ENCODE measurements at regions not wholly inside any gene's neighbourhood (a gene's known extent, or its start where the extent isn't known, plus 50 kb on each side); places are given as distances from the start of the nearest gene placed in this dataset.

DNA sequence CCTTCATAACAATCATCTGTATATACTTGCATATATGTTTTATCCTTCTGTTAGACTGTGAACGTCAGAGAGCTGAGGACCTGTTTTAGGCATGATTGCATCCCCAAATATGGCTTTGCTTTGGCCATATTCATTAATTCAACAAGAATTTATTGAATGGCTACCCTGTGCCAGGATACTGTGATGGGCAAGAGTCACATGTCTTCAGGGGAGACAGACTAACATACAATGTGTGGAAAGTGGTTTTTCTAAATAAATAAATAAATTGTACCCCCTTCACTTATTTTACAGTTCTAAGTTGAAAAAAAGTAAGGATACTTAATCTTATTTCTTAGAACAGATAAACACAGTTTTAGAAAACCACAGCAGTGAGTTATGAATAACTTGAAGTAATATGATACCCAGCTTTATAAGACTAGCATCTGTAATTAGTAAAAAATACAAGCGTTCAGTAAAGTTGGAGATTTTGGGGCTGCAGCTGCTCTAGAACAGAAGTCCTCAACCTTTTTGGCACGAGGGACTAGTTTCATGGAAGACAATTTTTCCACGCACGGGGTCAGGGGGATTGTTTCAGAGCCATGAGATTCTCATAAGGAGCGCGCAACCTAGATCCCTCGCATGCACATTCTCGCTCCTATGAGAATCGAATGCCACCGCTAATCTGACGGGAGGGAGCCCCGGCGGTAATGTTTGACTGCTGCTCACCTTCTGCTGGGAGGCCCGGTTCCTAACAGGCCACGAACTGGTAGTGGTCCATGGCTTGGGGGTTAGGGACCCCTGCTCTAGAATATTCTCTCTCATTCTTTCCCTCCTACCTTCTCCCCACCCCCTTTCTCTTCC, 89.4 kb upstream of the MTPN start:
- Histone ChIP-seq H3K27ac (no peak overlapping the region), H3K4me1 (no peaks in the 10 kb centered on the region), H3K4me2 (no peak overlapping the region), H3K4me3 (no peak overlapping the region), H3K9me3 (no peaks in the 10 kb centered on the region)
- CTCF ChIA-PET = no interaction called here
- 60% methylated on average over 16 of the region's 16 CpGs for WGBS (ENCODE audit: missing lambda C conversion rate)
- TF ChIP-seq ZNF302 (CRISPR knock-in tag; IDR thresholded peaks at IDR 0.05) (no peak), EHF (CRISPR knock-in tag; IDR thresholded peaks at IDR 0.05) (no peak), MAFK (IDR thresholded peaks at IDR 0.05; ENCODE audit: partially characterized antibody) (no peak)
- POLR2A ChIA-PET = no interaction called here
- no peak for FAIRE-seq
- DNase-seq (ENCODE audit: low read depth in 1 of 2, low spot score in 1 of 2) = no peak
- no peak for ATAC-seq

DNA sequence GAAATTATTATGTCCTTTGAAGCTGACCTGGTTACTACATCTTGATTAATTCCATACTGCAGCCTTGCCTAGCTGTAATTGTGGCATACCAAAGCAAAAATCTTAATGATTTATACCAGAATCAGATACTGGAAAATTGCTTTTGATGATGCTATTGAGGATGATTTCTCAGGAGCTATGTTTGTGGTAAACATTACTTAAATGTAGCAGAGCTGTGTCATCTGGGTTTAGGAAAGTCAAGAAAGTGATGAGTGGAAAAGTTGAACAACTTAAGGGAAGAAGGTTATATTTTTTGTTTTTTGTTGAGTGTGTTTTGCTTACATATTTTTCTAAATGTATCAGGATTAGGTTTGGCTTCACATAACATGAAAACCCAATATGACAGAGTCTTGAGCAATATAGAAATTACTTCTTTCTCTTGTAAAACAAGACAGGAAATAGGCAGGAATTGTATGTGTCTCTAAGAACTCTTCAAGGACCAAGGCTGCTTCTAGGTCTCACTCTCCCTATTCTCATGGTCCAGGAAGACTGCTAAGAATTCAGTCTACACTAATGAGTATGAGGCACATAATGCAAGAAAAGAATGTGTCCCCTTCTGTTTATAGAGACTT, 87.6 kb upstream of the MTPN start:
- Histone ChIP-seq H3K9me3 (no peaks in the 10 kb centered on the region), H3K27ac (no peak overlapping the region), H3K4me2 (no peak overlapping the region), H3K4me3 (no peak overlapping the region), H3K4me1 (no peaks in the 10 kb centered on the region)
- ATAC-seq (no peak), FAIRE-seq (no peak), DNase-seq (ENCODE audit: low read depth in 1 of 2, low spot score in 1 of 2) (no peak)
- CTCF ChIA-PET = interaction anchor here (0.9 kb wide), 1 partner anchor 22 kb away, joined by 3 read pairs; no protein-coding TSS in a partner anchor
- no peak for TF ChIP-seq ZFP36 (IDR thresholded peaks at IDR 0.05; ENCODE audit: borderline replicate concordance, partially characterized antibody)
- TF ChIP-seq EP300 (IDR thresholded peaks at IDR 0.05) = no peak
- POLR2A ChIA-PET = no interaction called here

DNA sequence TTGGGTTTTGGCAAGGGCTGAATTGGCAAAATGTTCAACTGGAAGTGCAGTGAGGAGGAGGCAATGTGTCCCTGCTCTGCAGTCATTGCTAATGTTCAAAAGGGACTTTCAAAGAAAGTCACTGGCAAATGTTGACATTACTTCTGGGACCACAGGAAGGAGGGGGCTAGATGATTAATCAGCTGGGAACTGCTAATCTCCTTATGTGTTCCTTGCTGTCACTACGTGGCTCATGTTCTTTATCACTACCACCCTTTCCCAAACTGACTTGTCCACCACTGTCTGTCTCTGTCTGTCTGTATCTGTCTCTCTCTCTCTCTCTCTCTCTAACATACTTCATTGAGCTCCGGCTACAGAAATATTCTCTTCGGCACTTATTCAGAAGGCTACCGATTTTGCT, 86.9 kb upstream of the MTPN start:
- FAIRE-seq = no peak

DNA sequence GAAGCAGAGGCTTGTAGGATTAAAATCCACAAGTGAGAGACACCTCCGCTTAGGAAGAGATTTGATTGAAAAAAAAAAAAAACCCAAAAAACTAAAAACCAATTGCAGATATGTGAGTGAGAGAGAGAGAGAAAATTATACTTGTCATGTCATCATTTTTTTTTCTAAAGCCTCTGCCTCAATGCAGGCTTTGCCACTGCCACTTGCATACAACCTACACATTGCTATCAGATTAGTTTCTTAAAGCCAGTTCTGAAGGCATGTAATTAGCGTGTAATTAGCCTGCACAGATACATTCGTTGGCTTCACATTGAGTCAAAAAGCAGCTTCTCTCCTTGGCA, 86.1 kb upstream of the MTPN start:
- H3K27ac ChIP-seq = no peak overlapping the region
- POLR2A ChIA-PET = no interaction called here
- no peaks in the 10 kb centered on the region for H3K4me1 ChIP-seq
- ATAC-seq (no peak), FAIRE-seq (no peak), DNase-seq (ENCODE audit: low read depth in 1 of 2, low spot score in 1 of 2) (no peak)
- H3K4me2 ChIP-seq = no peak overlapping the region
- no peak overlapping the region for H3K4me3 ChIP-seq
- TF ChIP-seq CBX2 (IDR thresholded peaks at IDR 0.05; ENCODE audit: borderline replicate concordance, low read depth) (no peak), GATA3 (IDR thresholded peaks at IDR 0.05; ENCODE audit: borderline replicate concordance) (no peak), JUNB (IDR thresholded peaks at IDR 0.05) (no peak), KDM5A (IDR thresholded peaks at IDR 0.05) (no peak), FOSB (CRISPR knock-in tag; IDR thresholded peaks at IDR 0.05) (no peak), SMC3 (IDR thresholded peaks at IDR 0.05) (no peak), PHF8 (IDR thresholded peaks at IDR 0.05; ENCODE audit: borderline replicate concordance, low read depth) (no peak), CEBPB (IDR thresholded peaks at IDR 0.05) (no peak), NPAS2 (CRISPR knock-in tag; IDR thresholded peaks at IDR 0.05; ENCODE audit: borderline replicate concordance) (no peak), HOXA7 (CRISPR knock-in tag; IDR thresholded peaks at IDR 0.05) (no peak), MAZ (IDR thresholded peaks at IDR 0.05; ENCODE audit: borderline replicate concordance, low read depth, low read length) (no peak), RAD21 (conservative IDR thresholded peaks at IDR 0.05 in 1 of 2, IDR thresholded peaks at IDR 0.05 in 1 of 2) (no peak), SREBF2 (IDR thresholded peaks at IDR 0.05) (no peak), EHF (CRISPR knock-in tag; IDR thresholded peaks at IDR 0.05) (no peak), BHLHE40 (IDR thresholded peaks at IDR 0.05; ENCODE audit: low read depth, low read length) (no peak), ZFP36 (IDR thresholded peaks at IDR 0.05; ENCODE audit: borderline replicate concordance, partially characterized antibody) (no peak), CBX8 (IDR thresholded peaks at IDR 0.05) (no peak)
- TF ChIP-seq, protein P1, sequence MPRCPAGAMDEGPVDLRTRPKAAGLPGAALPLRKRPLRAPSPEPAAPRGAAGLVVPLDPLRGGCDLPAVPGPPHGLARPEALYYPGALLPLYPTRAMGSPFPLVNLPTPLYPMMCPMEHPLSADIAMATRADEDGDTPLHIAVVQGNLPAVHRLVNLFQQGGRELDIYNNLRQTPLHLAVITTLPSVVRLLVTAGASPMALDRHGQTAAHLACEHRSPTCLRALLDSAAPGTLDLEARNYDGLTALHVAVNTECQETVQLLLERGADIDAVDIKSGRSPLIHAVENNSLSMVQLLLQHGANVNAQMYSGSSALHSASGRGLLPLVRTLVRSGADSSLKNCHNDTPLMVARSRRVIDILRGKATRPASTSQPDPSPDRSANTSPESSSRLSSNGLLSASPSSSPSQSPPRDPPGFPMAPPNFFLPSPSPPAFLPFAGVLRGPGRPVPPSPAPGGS (IDR thresholded peaks at IDR 0.05) = no peak
- TF ChIP-seq, protein P2, sequence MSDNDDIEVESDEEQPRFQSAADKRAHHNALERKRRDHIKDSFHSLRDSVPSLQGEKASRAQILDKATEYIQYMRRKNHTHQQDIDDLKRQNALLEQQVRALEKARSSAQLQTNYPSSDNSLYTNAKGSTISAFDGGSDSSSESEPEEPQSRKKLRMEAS (IDR thresholded peaks at IDR 0.05) = no peak
- TF ChIP-seq, protein P3, sequence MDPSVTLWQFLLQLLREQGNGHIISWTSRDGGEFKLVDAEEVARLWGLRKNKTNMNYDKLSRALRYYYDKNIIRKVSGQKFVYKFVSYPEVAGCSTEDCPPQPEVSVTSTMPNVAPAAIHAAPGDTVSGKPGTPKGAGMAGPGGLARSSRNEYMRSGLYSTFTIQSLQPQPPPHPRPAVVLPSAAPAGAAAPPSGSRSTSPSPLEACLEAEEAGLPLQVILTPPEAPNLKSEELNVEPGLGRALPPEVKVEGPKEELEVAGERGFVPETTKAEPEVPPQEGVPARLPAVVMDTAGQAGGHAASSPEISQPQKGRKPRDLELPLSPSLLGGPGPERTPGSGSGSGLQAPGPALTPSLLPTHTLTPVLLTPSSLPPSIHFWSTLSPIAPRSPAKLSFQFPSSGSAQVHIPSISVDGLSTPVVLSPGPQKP (IDR thresholded peaks at IDR 0.05; ENCODE audit: low read depth, low read length) = no peak
- CTCF ChIA-PET = no interaction called here
- 33% methylated on average over 3 of the region's 3 CpGs for WGBS (ENCODE audit: missing lambda C conversion rate)
- H3K9me3 ChIP-seq = no peaks in the 10 kb centered on the region

More for the DNA sequence above, 86.9 kb upstream of the MTPN start:
- WGBS (ENCODE audit: missing lambda C conversion rate) = 42% methylated on average over 4 of the region's 4 CpGs
- DNase-seq (ENCODE audit: low read depth in 1 of 2, low spot score in 1 of 2) = no peak
- ChIA-PET POLR2A (no interaction called here), CTCF (interaction anchor here (0.9 kb wide), 1 partner anchor 23 kb away, joined by 3 read pairs; no protein-coding TSS in a partner anchor)
- no peak overlapping the region for H3K4me3 ChIP-seq
- H3K27ac ChIP-seq = no peak overlapping the region
- no peak for ATAC-seq
- H3K4me2 ChIP-seq = no peak overlapping the region
- no peak for TF ChIP-seq CHD4 (IDR thresholded peaks at IDR 0.05; ENCODE audit: borderline replicate concordance)
- TF ChIP-seq ZSCAN20 (CRISPR knock-in tag; IDR thresholded peaks at IDR 0.05) = no peak
- H3K4me1 ChIP-seq = no peaks in the 10 kb centered on the region
- H3K9me3 ChIP-seq = no peaks in the 10 kb centered on the region
